ENCODE measurements at regions not wholly inside any gene's neighbourhood (a gene's known extent, or its start where the extent isn't known, plus 50 kb on each side); places are given as distances from the start of the nearest gene placed in this dataset.

GRCh38 chr10:108034829-108035228 lies 870.3 kb upstream of the SORCS1 start:
- no peak overlapping the region for H3K4ac ChIP-seq (replicated peaks; ENCODE audit: insufficient read length, low read depth, low read length)
- peaks cover 0 to 1% (median 0%) of the 10 kb centered on the region in 4 experiments; a peak in 1 of 7 replicates for H3K27me3 ChIP-seq (replicated peaks in 1 of 4; ENCODE audit: control insufficient read depth in 3 of 4, extremely low read depth in 1 of 4, insufficient read depth in 3 of 4, low read length in 3 of 4)
- no peak overlapping the region for H2AFZ ChIP-seq (ENCODE audit: low read length)
- WGBS, 2 experiments (ENCODE audit: extremely low coverage in 1 of 2, insufficient coverage in 1 of 2, insufficient read length in 1 of 2, insufficient replicate concordance in 2 of 2, low coverage in 1 of 2, low lambda C conversion rate in 2 of 2, missing lambda C conversion rate in 1 of 2) = 89% methylated on average over 1 of the region's 1 CpG; no CpG with 5 or more reads in 1 of the 2 experiments
- H2BK12ac ChIP-seq (ENCODE audit: low read depth, low read length) = no peak overlapping the region
- H3K36me3 ChIP-seq (ENCODE audit: control insufficient read depth in 2 of 4, insufficient read depth in 4 of 4, low read length in 3 of 4) = no peaks in the 10 kb centered on the region
- no peak overlapping the region for H3K18ac ChIP-seq (ENCODE audit: extremely low read depth, low read length)
- H3K4me1 ChIP-seq (replicated peaks in 1 of 4; ENCODE audit: control insufficient read depth in 3 of 4, insufficient read depth in 4 of 4, low read length in 3 of 4) = no peaks in the 10 kb centered on the region
- no peaks in the 10 kb centered on the region for H3K79me1 ChIP-seq (ENCODE audit: low read depth, low read length)
- DNase-seq (ENCODE audit: low read depth in 1 of 2, low spot score in 2 of 2) = no peak
- no peaks in the 10 kb centered on the region for H3K23me2 ChIP-seq (ENCODE audit: low read depth, low read length)
- H2BK5ac ChIP-seq (ENCODE audit: low read depth, low read length) = no peak overlapping the region
- no peak overlapping the region for H3K14ac ChIP-seq (ENCODE audit: insufficient read length)
- no peaks in the 10 kb centered on the region for H4K20me1 ChIP-seq (replicated peaks in 1 of 2; ENCODE audit: control insufficient read depth in 1 of 2, insufficient read depth in 2 of 2, low read length in 2 of 2)
- no peak overlapping the region for H4K5ac ChIP-seq (ENCODE audit: insufficient read length, low read depth, low read length)
- no peak overlapping the region for H3K9ac ChIP-seq (replicated peaks in 1 of 4; ENCODE audit: extremely low read depth in 1 of 4, low read depth in 3 of 4, low read length in 3 of 4)
- CTCF ChIA-PET (ENCODE audit: partially characterized antibody) = no interaction called here
- no peak overlapping the region for H4K8ac ChIP-seq (ENCODE audit: extremely low read depth, insufficient read depth, low read length)
- H3K9me3 ChIP-seq (ENCODE audit: insufficient read depth in 2 of 2, low read depth in 1 of 2, low read length in 1 of 2) = no peaks in the 10 kb centered on the region
- H4K91ac ChIP-seq (replicated peaks; ENCODE audit: insufficient read length, low read length) = no peak overlapping the region
- H3K4me2 ChIP-seq (ENCODE audit: insufficient read depth in 1 of 2, low read depth in 2 of 2, low read length in 2 of 2) = no peak overlapping the region
- H3K4me3 ChIP-seq (ENCODE audit: extremely low read depth in 1 of 4, insufficient read depth in 2 of 4, low read depth in 3 of 4, low read length in 4 of 4) = no peak overlapping the region
- no peak overlapping the region for H2AK5ac ChIP-seq (ENCODE audit: low read depth, low read length)
- POLR2A ChIA-PET (ENCODE audit: partially characterized antibody) = no interaction called here
- H3K23ac ChIP-seq (ENCODE audit: insufficient read length) = no peak overlapping the region
- no peak overlapping the region for H2BK20ac ChIP-seq (ENCODE audit: low read length)
- FAIRE-seq = no peak
- H3K79me2 ChIP-seq (ENCODE audit: control insufficient read depth in 1 of 2, insufficient read depth in 2 of 2, low read length in 2 of 2) = no peaks in the 10 kb centered on the region
- no peak overlapping the region for H3K27ac ChIP-seq (ENCODE audit: low read depth, low read length)
- H2BK15ac ChIP-seq (ENCODE audit: low read length) = no peak overlapping the region
- no peak overlapping the region for H3K56ac ChIP-seq (replicated peaks; ENCODE audit: insufficient read length, low read depth, low read length)
- no peak overlapping the region for H2BK120ac ChIP-seq (replicated peaks; ENCODE audit: low read depth, low read length)
- TF ChIP-seq SRF (IDR thresholded peaks at IDR 0.05; ENCODE audit: low read depth, low read length) = no peak
- TF ChIP-seq SIX5 (IDR thresholded peaks at IDR 0.05; ENCODE audit: low read depth, low read length) = no peak
- TF ChIP-seq POU5F1 (IDR thresholded peaks at IDR 0.05; ENCODE audit: low read depth, low read length) = no peak
- TF ChIP-seq POLR2AphosphoS5 (IDR thresholded peaks at IDR 0.05; ENCODE audit: low read depth, low read length) = no peak
- no peak for TF ChIP-seq KDM5A (IDR thresholded peaks at IDR 0.05; ENCODE audit: low read length)
- no peak for TF ChIP-seq SP1 (IDR thresholded peaks at IDR 0.05; ENCODE audit: low read depth, low read length)
- no peak for TF ChIP-seq RBBP5 (IDR thresholded peaks at IDR 0.05; ENCODE audit: borderline replicate concordance, low read depth, low read length)
- TF ChIP-seq ASH2L (IDR thresholded peaks at IDR 0.05; ENCODE audit: low read length) = no peak
- no peak for TF ChIP-seq CREB1 (IDR thresholded peaks at IDR 0.05)
- no peak for TF ChIP-seq EZH2 (IDR thresholded peaks at IDR 0.05; ENCODE audit: low read depth, low read length, severe bottlenecking)
